BJ (cell line): ENCODE measurements at regions not wholly inside any gene's neighbourhood (a gene's known extent, or its start where the extent isn't known, plus 50 kb on each side); places are given as distances from the start of the nearest gene placed in this dataset.

ENCODE experiments used
- CTCF ChIA-PET: fragments of 350-600 bp; formaldehyde crosslinking; extraction: SDS; loops from one replicate; lab custom pipeline; 2021; ENCODE audit warnings: antibody characterized with exemption, inconsistent platforms; lab: Yijun Ruan, JAX
- POLR2A ChIA-PET: fragments of 300-600 bp; sonication (Branson Sonifier 250); formaldehyde crosslinking; extraction: SDS; loops from one replicate; lab custom pipeline; 2021; ENCODE audit warnings: antibody characterized with exemption; lab: Charles Lee
- DNase-seq: peaks from one replicate; pipeline ENCODE4 v3.0.0-alpha.2; 2011; ENCODE audit warnings: low read depth
- H3K27me3 ChIP-seq: 2 replicates; pipeline ENCODE4 v1.6.0; 2011; ENCODE audit warnings: low read length; ENCODE audit not compliant: control insufficient read depth, insufficient read depth
- H3K36me3 ChIP-seq: 2 replicates; pipeline ENCODE4 v1.5.1; 2011; ENCODE audit warnings: low read length; ENCODE audit not compliant: control insufficient read depth, insufficient read depth
- H3K4me3 ChIP-seq: 2 replicates; pipeline ENCODE4 v1.5.1; 2011; ENCODE audit warnings: low read depth, mild to moderate bottlenecking, control low read depth, low read length
- TF ChIP-seq, protein P1 (sequence below): IDR thresholded peaks from 2 replicates; pipeline ENCODE4 v1.5.1; 2011; ENCODE audit warnings: low read depth, mild to moderate bottlenecking, control low read depth, inconsistent platforms, low read length, moderate library complexity; ENCODE audit not compliant: insufficient read depth

DNA sequence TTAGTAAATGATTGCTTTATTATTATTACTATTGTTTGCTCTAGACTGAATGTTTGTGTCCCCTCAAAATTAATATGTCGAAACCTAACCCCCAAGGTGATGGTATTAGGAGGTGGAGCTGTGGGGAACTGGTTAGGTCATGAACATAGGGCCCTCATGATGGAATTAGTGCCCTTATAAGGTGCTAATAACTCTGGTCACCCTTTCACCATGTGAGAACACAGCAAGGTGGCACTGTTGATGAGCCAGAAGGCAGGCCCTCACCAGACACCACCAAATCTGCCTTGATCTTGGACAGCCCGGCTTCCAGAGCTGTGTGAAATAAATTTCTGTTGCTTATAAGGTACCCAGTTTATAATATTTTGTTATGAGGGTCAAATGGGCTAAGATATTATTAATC lies 95.8 kb downstream of the BDNF start:
- CTCF ChIA-PET = interaction anchor here (1.2 kb wide), 1 partner anchor 9 kb away, joined by 3 read pairs; no protein-coding TSS in a partner anchor
- Histone ChIP-seq H3K4me3 (no peak overlapping the region), H3K27me3 (no peaks in the 10 kb centered on the region), H3K36me3 (no peaks in the 10 kb centered on the region)
- TF ChIP-seq, protein P1, sequence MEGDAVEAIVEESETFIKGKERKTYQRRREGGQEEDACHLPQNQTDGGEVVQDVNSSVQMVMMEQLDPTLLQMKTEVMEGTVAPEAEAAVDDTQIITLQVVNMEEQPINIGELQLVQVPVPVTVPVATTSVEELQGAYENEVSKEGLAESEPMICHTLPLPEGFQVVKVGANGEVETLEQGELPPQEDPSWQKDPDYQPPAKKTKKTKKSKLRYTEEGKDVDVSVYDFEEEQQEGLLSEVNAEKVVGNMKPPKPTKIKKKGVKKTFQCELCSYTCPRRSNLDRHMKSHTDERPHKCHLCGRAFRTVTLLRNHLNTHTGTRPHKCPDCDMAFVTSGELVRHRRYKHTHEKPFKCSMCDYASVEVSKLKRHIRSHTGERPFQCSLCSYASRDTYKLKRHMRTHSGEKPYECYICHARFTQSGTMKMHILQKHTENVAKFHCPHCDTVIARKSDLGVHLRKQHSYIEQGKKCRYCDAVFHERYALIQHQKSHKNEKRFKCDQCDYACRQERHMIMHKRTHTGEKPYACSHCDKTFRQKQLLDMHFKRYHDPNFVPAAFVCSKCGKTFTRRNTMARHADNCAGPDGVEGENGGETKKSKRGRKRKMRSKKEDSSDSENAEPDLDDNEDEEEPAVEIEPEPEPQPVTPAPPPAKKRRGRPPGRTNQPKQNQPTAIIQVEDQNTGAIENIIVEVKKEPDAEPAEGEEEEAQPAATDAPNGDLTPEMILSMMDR = no peak
- POLR2A ChIA-PET = interaction anchor here (0.6 kb wide), 1 partner anchor 1044 kb away, joined by 4 read pairs; no protein-coding TSS in a partner anchor
- DNase-seq = no peak

DNA sequence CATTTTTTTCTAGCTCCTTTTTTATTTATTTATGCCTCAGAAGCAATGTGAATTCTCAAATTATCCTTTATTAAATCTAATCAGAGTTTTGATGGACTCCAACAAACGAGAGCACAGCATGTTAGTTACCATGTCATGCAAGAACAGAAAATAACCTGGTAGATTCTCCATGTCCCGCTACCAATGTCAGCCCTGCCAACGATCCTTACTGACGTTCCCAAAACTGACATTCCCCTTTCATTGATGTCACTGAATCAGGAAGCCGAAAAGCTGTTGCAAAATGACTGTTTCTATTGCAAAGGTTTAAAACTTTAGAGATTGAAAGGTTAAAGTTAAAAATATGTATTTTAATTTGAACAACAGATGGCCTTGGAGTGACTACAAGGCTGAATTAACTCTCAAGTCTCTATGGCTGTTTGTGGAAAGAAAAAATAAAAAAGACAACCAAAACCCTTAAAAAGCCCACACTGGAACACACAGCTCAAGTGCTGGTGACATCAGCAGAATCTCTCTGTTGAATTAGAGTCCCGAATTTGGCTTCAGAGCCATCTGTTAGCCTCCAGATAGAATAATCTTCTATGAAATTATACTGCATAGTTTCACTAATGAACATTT lies 96.8 kb downstream of the BDNF start:
- H3K36me3 ChIP-seq = no peaks in the 10 kb centered on the region
- H3K27me3 ChIP-seq = no peaks in the 10 kb centered on the region
- no peak overlapping the region for H3K4me3 ChIP-seq
- POLR2A ChIA-PET = no interaction called here
- CTCF ChIA-PET = interaction anchor here (1.2 kb wide), 1 partner anchor 8 kb away, joined by 3 read pairs; no protein-coding TSS in a partner anchor
- no peak for DNase-seq
- TF ChIP-seq, protein P1 = no peak

DNA sequence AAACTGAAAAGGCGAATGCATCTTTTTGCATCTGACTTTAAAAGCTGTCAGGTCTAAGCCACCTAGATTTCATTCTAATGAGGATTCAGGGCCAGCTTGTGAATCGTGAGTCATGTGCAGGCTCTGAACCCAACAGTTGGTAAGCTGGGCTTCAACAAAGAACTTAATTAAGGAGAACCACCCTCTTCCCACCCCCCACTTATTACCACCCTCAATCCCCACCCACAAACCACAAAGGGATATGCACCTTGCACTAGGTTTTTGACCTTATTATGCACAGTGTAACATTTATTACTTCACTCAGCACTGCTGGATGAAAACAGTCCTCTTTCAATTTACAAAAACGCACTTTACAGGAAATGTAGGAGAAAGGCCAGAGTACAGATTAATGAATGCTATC lies 94.1 kb upstream of the LIN7C start:
- CTCF ChIA-PET = no interaction called here
- no peak overlapping the region for H3K4me3 ChIP-seq
- TF ChIP-seq, protein P1 = no peak
- H3K36me3 ChIP-seq = no peaks in the 10 kb centered on the region
- H3K27me3 ChIP-seq = no peaks in the 10 kb centered on the region
- no peak for DNase-seq
- POLR2A ChIA-PET = interaction anchor here (0.5 kb wide), 1 partner anchor 13 kb away, joined by 4 read pairs; no protein-coding TSS in a partner anchor

DNA sequence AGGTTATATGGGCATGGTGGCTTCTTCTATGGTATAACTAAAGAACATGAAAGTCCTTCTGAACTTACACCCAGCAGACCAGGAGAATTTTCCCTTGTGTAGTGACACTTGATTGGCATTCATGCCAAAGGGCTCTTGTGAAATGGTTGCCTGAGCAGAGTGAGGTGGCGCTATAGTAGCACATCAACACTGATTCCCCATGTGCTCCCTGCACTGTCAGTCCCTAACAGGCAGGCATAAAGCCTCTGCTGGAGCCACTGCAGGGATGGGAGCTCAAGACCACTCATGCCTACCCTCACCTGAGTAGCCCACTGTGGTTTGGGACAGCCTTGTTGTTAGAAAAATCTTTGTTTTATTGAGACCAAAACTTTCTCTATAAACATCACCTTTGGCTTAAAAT lies 92.6 kb upstream of the LIN7C start:
- CTCF ChIA-PET = interaction anchor here (1.3 kb wide), 1 partner anchor 15 kb away, joined by 3 read pairs; no protein-coding TSS in a partner anchor
- POLR2A ChIA-PET = no interaction called here
- Histone ChIP-seq H3K27me3 (no peaks in the 10 kb centered on the region), H3K4me3 (no peak overlapping the region), H3K36me3 (no peaks in the 10 kb centered on the region)
- no peak for DNase-seq
- TF ChIP-seq, protein P1 = no peak

DNA sequence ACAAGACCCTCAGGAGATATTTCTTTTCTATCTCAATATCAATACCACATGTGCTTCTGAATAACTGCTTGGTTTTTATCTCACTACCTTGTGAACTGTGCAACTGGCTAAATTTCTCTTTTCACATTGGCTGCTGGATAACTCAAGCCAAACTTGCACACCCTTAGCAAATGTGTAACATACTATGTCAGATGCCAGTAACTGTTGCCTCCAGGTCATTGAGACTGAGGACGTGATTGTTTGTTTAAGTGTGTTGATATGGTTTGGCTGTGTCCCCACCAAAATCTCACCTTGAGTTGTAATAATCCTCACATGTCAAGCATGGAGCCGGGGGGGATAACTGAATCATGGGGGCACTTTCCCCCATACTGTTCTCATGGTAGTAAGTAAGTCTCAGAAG lies 90.2 kb upstream of the LIN7C start:
- Histone ChIP-seq H3K36me3 (no peaks in the 10 kb centered on the region), H3K27me3 (no peaks in the 10 kb centered on the region), H3K4me3 (no peak overlapping the region)
- TF ChIP-seq, protein P1 = no peak
- ChIA-PET CTCF (no interaction called here), POLR2A (no interaction called here)
- no peak for DNase-seq
